Breast epithelium (tissue), 4 donors: ENCODE measurements at regions not wholly inside any gene's neighbourhood (a gene's known extent, or its start where the extent isn't known, plus 50 kb on each side); places are given as distances from the start of the nearest gene placed in this dataset.
"Not testable (repeated sequence)": the region's sequence is repeated elsewhere in the genome, so short reads cannot be mapped to it uniquely, and the experiment has no call there.

ENCODE experiments used
- DNase-seq, 2 donors: peaks; one replicate each; pipeline ENCODE4 v3.0.0-alpha.2; 2019; ENCODE audit warnings: low spot score in 2 of 2
- H3K27ac ChIP-seq, 2 donors: fragments of 200-600 bp; sonication (generic) in 1 of 2; one replicate each; pipeline ENCODE4 v1.5.1; 2016 to 2019; ENCODE audit warnings: mild to moderate bottlenecking in 1 of 2
- H3K27me3 ChIP-seq, 2 donors: fragments of 200-600 bp; sonication (generic) in 1 of 2; one replicate each; pipeline versions ENCODE4 v1.5.1 to v1.6.0; 2017 to 2019; ENCODE audit warnings: control low read depth in 1 of 2, mild to moderate bottlenecking in 1 of 2
- H3K36me3 ChIP-seq: fragments of 200-600 bp; one replicate; pipeline ENCODE4 v1.5.1; 2019
- H3K4me1 ChIP-seq, 2 donors: fragments of 200-600 bp; sonication (generic); one replicate each; pipeline ENCODE4 v1.5.1; 2016 to 2019; ENCODE audit warnings: control low read depth in 1 of 2
- H3K4me3 ChIP-seq, 3 donors: fragments of 200-600 bp; sonication (generic); 1 replicate in 2 of 3; 2 replicates in 1 of 3; pipeline ENCODE4 v1.5.1; 2016 to 2019; ENCODE audit warnings: mild to moderate bottlenecking in 3 of 3, moderate library complexity in 2 of 3
- H3K9me3 ChIP-seq, 2 donors: fragments of 200-600 bp; sonication (generic) in 1 of 2; one replicate each; pipeline ENCODE4 v1.5.1; 2016 to 2019; ENCODE audit warnings: control low read depth in 1 of 2
- POLR2A ChIP-seq: fragments of 450-650 bp; IDR thresholded peaks from one replicate; pipeline ENCODE4 v1.6.1; 2016; ENCODE audit warnings: antibody characterized with exemption, mild to moderate bottlenecking, moderate library complexity
- POLR2AphosphoS5 ChIP-seq, 3 donors: sonication (generic); formaldehyde crosslinking; IDR thresholded peaks; one replicate each; pipeline ENCODE4 v1.6.1; 2017; ENCODE audit warnings: antibody characterized with exemption in 3 of 3
- intact Hi-C: fragments of 100-400 bp; cut with DNase I; formaldehyde crosslinking; loops from one replicate; pipeline ENCODE4 v1.15.1; 2023; ENCODE audit warnings: low total_unique reads
- TF ChIP-seq, protein P1 (sequence below), 3 donors: fragments of 450-650 bp; IDR thresholded peaks; one replicate each; pipeline ENCODE4 v1.5.1; 2016 to 2017; ENCODE audit warnings: antibody characterized with exemption in 3 of 3, mild to moderate bottlenecking in 3 of 3, moderate library complexity in 3 of 3

DNA sequence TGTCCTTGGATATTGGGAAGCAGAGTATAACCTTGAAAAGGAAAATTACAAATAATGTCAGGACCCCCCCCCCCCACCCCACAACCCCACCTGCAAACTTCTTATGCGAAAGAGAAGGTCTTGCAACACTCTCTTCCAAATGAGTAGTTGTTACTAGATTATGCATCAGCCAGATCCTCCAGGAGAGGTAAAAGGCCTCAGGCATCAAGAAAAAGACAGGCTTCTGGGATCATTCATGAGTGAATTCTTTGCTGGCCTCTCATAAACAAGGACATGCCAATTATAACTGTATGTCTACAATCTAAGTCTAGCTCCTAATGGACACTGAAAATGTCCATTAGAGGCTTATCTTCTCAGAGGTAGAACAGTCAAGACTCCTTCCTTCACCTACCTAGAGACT is 1443.3 kb downstream of the RAPGEF2 start:
- H3K36me3 ChIP-seq = no peaks in the 10 kb centered on the region
- no peaks in the 10 kb centered on the region for H3K9me3 ChIP-seq
- intact Hi-C loops = no loop called here
- TF ChIP-seq POLR2AphosphoS5 (IDR thresholded peaks at IDR 0.05) (no peak), POLR2A (no peak)
- TF ChIP-seq, protein P1, sequence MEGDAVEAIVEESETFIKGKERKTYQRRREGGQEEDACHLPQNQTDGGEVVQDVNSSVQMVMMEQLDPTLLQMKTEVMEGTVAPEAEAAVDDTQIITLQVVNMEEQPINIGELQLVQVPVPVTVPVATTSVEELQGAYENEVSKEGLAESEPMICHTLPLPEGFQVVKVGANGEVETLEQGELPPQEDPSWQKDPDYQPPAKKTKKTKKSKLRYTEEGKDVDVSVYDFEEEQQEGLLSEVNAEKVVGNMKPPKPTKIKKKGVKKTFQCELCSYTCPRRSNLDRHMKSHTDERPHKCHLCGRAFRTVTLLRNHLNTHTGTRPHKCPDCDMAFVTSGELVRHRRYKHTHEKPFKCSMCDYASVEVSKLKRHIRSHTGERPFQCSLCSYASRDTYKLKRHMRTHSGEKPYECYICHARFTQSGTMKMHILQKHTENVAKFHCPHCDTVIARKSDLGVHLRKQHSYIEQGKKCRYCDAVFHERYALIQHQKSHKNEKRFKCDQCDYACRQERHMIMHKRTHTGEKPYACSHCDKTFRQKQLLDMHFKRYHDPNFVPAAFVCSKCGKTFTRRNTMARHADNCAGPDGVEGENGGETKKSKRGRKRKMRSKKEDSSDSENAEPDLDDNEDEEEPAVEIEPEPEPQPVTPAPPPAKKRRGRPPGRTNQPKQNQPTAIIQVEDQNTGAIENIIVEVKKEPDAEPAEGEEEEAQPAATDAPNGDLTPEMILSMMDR (IDR thresholded peaks at IDR 0.05) = no peak
- no peak overlapping the region for H3K4me3 ChIP-seq
- DNase-seq = no peak
- H3K27ac ChIP-seq = no peak overlapping the region
- no peaks in the 10 kb centered on the region for H3K4me1 ChIP-seq
- H3K27me3 ChIP-seq = no peaks in the 10 kb centered on the region

DNA sequence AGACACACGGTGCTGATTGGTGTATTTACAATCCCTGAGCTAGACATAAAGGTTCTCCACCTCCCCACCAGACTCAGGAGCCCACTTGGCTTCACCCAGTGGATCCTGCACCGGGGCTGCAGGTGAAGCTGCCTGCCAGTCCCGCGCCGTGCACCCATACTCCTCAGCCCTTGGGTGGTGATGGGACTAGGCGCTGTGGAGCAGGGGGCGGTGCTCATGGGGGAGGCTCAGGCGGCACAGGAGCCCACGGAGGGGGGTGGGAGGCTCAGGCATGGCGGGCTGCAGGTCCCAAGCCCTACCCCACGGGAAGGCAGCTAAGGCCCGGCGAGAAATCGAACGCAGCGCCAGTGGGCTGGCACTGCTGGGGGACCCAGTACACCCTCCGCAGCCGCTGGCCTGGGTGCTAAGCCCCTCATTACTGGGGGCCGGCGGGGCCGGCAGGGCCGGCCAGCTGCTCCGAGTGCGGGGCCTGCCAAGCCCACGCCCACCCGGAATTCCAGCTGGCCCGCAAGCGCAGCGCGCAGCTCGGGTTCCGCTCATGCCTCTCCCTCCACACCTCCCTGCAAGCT is 1447.2 kb downstream of the RAPGEF2 start:
- H3K4me3 ChIP-seq, H3K9me3 ChIP-seq, H3K4me1 ChIP-seq, H3K27me3 ChIP-seq, DNase-seq, H3K36me3 ChIP-seq, H3K27ac ChIP-seq, intact Hi-C loops: not testable (repeated sequence)

DNA sequence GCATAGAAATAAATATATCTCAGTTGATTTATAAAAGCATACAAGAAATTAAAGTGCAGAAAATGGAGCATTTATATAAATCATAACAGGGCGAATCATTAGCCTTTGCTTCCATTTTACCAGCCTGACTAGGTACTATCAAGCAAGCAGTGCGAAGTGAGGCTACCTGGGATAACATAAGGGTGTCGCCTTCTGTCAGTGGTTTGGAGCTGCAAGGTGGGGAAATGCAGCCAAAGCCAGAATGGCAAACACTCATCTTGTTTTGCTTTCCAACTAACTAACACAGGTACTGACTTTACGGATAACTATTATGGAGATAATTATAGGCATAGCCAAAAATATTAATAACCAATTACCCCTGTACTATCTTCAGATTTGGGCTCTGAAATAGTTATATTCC is 1459.8 kb downstream of the RAPGEF2 start:
- TF ChIP-seq, protein P1 (IDR thresholded peaks at IDR 0.05) = no peak
- TF ChIP-seq POLR2AphosphoS5 (IDR thresholded peaks at IDR 0.05) (no peak), POLR2A (no peak)
- H3K4me1 ChIP-seq = no peaks in the 10 kb centered on the region
- no peak overlapping the region for H3K27ac ChIP-seq
- intact Hi-C loops = no loop called here
- no peaks in the 10 kb centered on the region for H3K36me3 ChIP-seq
- H3K9me3 ChIP-seq = no peaks in the 10 kb centered on the region
- H3K27me3 ChIP-seq = no peaks in the 10 kb centered on the region
- no peak for DNase-seq
- H3K4me3 ChIP-seq = no peak overlapping the region

DNA sequence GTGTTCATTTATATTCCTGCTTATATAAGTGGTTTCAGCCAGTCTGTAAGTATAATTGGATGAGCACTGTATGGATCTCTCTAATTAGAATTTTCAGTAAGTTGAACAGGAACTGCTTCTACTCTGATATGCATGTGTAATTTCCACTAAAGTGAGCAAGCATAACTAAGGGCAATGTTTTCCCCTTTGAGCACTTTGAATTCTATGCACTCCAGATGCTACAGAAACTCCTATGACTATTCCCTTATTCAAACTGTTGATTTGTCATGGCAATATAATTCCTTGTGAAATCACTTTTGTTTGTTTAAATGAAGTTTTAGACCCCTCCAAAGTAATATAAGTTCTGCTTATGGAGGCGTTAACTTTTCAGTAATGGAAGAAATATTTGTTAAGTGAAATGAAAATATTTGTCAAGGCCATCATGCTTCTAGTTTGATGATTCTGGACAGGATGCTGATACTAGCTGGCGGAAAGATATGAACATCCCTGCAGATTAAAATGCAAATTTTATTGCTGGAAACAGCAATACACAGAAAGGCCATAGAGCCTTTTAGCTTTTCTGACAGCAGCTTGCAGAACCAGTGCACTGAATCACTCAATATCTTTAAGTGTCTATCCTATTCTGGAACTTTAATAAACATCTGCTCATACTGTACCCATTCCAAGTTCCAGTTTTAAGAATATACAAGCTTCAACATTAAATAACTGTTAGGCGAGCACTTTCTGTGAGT is 1460.8 kb downstream of the RAPGEF2 start:
- intact Hi-C loops = no loop called here

DNA sequence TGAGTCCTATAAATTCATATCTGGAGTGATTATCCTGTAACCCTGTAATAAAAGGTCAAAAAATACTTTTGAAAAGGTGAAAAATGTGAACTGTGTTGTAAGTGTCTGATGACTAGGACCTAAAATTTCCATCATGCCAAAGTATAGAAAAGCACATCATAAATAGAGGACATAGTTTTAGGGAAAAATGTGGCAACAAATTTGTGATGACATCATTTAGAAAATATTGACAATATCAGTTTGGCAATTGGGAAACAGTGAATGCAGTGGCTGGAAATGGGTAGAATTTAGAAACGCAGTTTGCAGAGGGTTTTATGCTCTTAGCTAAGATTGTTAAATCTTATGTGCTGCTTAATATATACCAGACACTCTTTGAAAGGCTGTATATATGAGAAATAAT is 1464.8 kb downstream of the RAPGEF2 start:
- intact Hi-C loops = no loop called here
- TF ChIP-seq POLR2A (no peak), POLR2AphosphoS5 (IDR thresholded peaks at IDR 0.05) (no peak)
- TF ChIP-seq, protein P1 (IDR thresholded peaks at IDR 0.05) = no peak
- Histone ChIP-seq H3K9me3 (no peaks in the 10 kb centered on the region), H3K4me1 (no peaks in the 10 kb centered on the region), H3K36me3 (no peaks in the 10 kb centered on the region), H3K27ac (no peak overlapping the region), H3K27me3 (no peaks in the 10 kb centered on the region), H3K4me3 (no peak overlapping the region)
- no peak for DNase-seq

More for the DNA sequence above, 1460.8 kb downstream of the RAPGEF2 start:
- DNase-seq = no peak
- no peak for TF ChIP-seq POLR2A
- TF ChIP-seq POLR2AphosphoS5 (IDR thresholded peaks at IDR 0.05) = no peak
- TF ChIP-seq, protein P1 (IDR thresholded peaks at IDR 0.05) = no peak
- Histone ChIP-seq H3K4me1 (no peaks in the 10 kb centered on the region), H3K9me3 (no peaks in the 10 kb centered on the region), H3K27ac (no peak overlapping the region), H3K4me3 (no peak overlapping the region), H3K36me3 (no peaks in the 10 kb centered on the region), H3K27me3 (no peaks in the 10 kb centered on the region)
